ENCODE measurements at regions not wholly inside any gene's neighbourhood (a gene's known extent, or its start where the extent isn't known, plus 50 kb on each side); places are given as distances from the start of the nearest gene placed in this dataset.
A peak's percentile ranks its signal among the peaks of the same experiment; 100 is the strongest.
"Not testable (repeated sequence)": the region's sequence is repeated elsewhere in the genome, so short reads cannot be mapped to it uniquely, and the experiment has no call there.

GRCh38 chr7:46613116-46613515 lies 692.0 kb upstream of the IGFBP3 start:
- no peaks in the 10 kb centered on the region for H3K36me3 ChIP-seq (ENCODE audit: control insufficient read depth in 2 of 2, insufficient read depth in 2 of 2, low read length in 2 of 2)
- no peak overlapping the region for H3K27ac ChIP-seq (ENCODE audit: low read length)
- H3K4me3 ChIP-seq (ENCODE audit: low read length in 2 of 2) = no peak overlapping the region
- H3K27me3 ChIP-seq (ENCODE audit: control insufficient read depth in 1 of 2, insufficient read depth in 2 of 2, low read length in 2 of 2) = no peaks in the 10 kb centered on the region
- H3K9me3 ChIP-seq (ENCODE audit: control insufficient read depth in 2 of 2, low read length in 2 of 2) = no peaks in the 10 kb centered on the region
- no peak overlapping the region for H3K9ac ChIP-seq (ENCODE audit: low read length in 2 of 2)
- H3K4me1 ChIP-seq (ENCODE audit: control insufficient read depth, insufficient read depth, low read length) = peaks cover 2% of the 10 kb centered on the region

GRCh38 chr7:46611508-46611907 lies 690.4 kb upstream of the IGFBP3 start:
- H3K4me3 ChIP-seq (ENCODE audit: low read length in 2 of 2) = no peak overlapping the region
- peaks cover 2% of the 10 kb centered on the region for H3K4me1 ChIP-seq (ENCODE audit: control insufficient read depth, insufficient read depth, low read length)
- H3K27ac ChIP-seq (ENCODE audit: low read length) = no peak overlapping the region
- no peaks in the 10 kb centered on the region for H3K9me3 ChIP-seq (ENCODE audit: control insufficient read depth in 2 of 2, low read length in 2 of 2)
- H3K27me3 ChIP-seq (ENCODE audit: control insufficient read depth in 1 of 2, insufficient read depth in 2 of 2, low read length in 2 of 2) = no peaks in the 10 kb centered on the region
- no peaks in the 10 kb centered on the region for H3K36me3 ChIP-seq (ENCODE audit: control insufficient read depth in 2 of 2, insufficient read depth in 2 of 2, low read length in 2 of 2)
- no peak overlapping the region for H3K9ac ChIP-seq (ENCODE audit: low read length in 2 of 2)

GRCh38 chr7:46610746-46611145 lies 689.7 kb upstream of the IGFBP3 start:
- Histone ChIP-seq H3K27ac (ENCODE audit: low read length) (no peak overlapping the region), H3K36me3 (ENCODE audit: control insufficient read depth in 2 of 2, insufficient read depth in 2 of 2, low read length in 2 of 2) (no peaks in the 10 kb centered on the region), H3K4me1 (ENCODE audit: control insufficient read depth, insufficient read depth, low read length) (peaks cover 2% of the 10 kb centered on the region), H3K27me3 (ENCODE audit: control insufficient read depth in 1 of 2, insufficient read depth in 2 of 2, low read length in 2 of 2) (no peaks in the 10 kb centered on the region), H3K9me3 (ENCODE audit: control insufficient read depth in 2 of 2, low read length in 2 of 2) (no peaks in the 10 kb centered on the region), H3K9ac (ENCODE audit: low read length in 2 of 2) (no peak overlapping the region), H3K4me3 (ENCODE audit: low read length in 2 of 2) (no peak overlapping the region)

- Histone ChIP-seq H3K27me3 (ENCODE audit: control insufficient read depth in 1 of 2, insufficient read depth in 2 of 2, low read length in 2 of 2) (no peaks in the 10 kb centered on the region), H3K4me1 (ENCODE audit: control insufficient read depth, insufficient read depth, low read length) (peaks cover 18% of the 10 kb centered on the region), H3K27ac (ENCODE audit: low read length) (no peak overlapping the region), H3K9me3 (ENCODE audit: control insufficient read depth in 2 of 2, low read length in 2 of 2) (no peaks in the 10 kb centered on the region), H3K36me3 (ENCODE audit: control insufficient read depth in 2 of 2, insufficient read depth in 2 of 2, low read length in 2 of 2) (no peaks in the 10 kb centered on the region), H3K9ac (ENCODE audit: low read length in 2 of 2) (no peak overlapping the region), H3K4me3 (ENCODE audit: low read length in 2 of 2) (no peak overlapping the region)
These were observed 686.1 kb upstream of the IGFBP3 start for GRCh38 chr7:46607176-46607575.

GRCh38 chr7:46606761-46607160 lies 685.7 kb upstream of the IGFBP3 start:
- Histone ChIP-seq H3K9ac (ENCODE audit: low read length in 2 of 2) (no peak overlapping the region), H3K27me3 (ENCODE audit: control insufficient read depth in 1 of 2, insufficient read depth in 2 of 2, low read length in 2 of 2) (no peaks in the 10 kb centered on the region), H3K27ac (ENCODE audit: low read length) (no peak overlapping the region), H3K4me1 (ENCODE audit: control insufficient read depth, insufficient read depth, low read length) (peaks cover 18% of the 10 kb centered on the region), H3K9me3 (ENCODE audit: control insufficient read depth in 2 of 2, low read length in 2 of 2) (no peaks in the 10 kb centered on the region), H3K4me3 (ENCODE audit: low read length in 2 of 2) (no peak overlapping the region), H3K36me3 (ENCODE audit: control insufficient read depth in 2 of 2, insufficient read depth in 2 of 2, low read length in 2 of 2) (no peaks in the 10 kb centered on the region)

GRCh38 chr7:46604241-46604661 lies 683.2 kb upstream of the IGFBP3 start:
- no peaks in the 10 kb centered on the region for H3K36me3 ChIP-seq (ENCODE audit: control insufficient read depth in 2 of 2, insufficient read depth in 2 of 2, low read length in 2 of 2)
- peak overlapping the region; percentile 14 to 22 for H3K4me3 ChIP-seq (ENCODE audit: low read length in 2 of 2)
- no peak overlapping the region for H3K9ac ChIP-seq (ENCODE audit: low read length in 2 of 2)
- H3K27ac ChIP-seq (ENCODE audit: low read length) = peak overlapping the region; percentile 87
- H3K27me3 ChIP-seq (ENCODE audit: control insufficient read depth in 1 of 2, insufficient read depth in 2 of 2, low read length in 2 of 2) = no peaks in the 10 kb centered on the region
- H3K4me1 ChIP-seq (ENCODE audit: control insufficient read depth, insufficient read depth, low read length) = peaks cover 16% of the 10 kb centered on the region
- H3K9me3 ChIP-seq (ENCODE audit: control insufficient read depth in 2 of 2, low read length in 2 of 2) = no peaks in the 10 kb centered on the region

- H3K27me3 ChIP-seq (ENCODE audit: control insufficient read depth in 1 of 2, insufficient read depth in 2 of 2, low read length in 2 of 2) = no peaks in the 10 kb centered on the region
- peak overlapping the region; percentile 87 for H3K27ac ChIP-seq (ENCODE audit: low read length)
These were observed 682.7 kb upstream of the IGFBP3 start for GRCh38 chr7:46603780-46604179.

GRCh38 chr7:46603296-46603752 lies 682.3 kb upstream of the IGFBP3 start:
- H3K9me3 ChIP-seq (ENCODE audit: control insufficient read depth in 2 of 2, low read length in 2 of 2) = no peaks in the 10 kb centered on the region
- peak overlapping the region; percentile 87 for H3K27ac ChIP-seq (ENCODE audit: low read length)
- peak overlapping the region; percentile 36 to 42 for H3K9ac ChIP-seq (ENCODE audit: low read length in 2 of 2)
- no peaks in the 10 kb centered on the region for H3K27me3 ChIP-seq (ENCODE audit: control insufficient read depth in 1 of 2, insufficient read depth in 2 of 2, low read length in 2 of 2)
- no peaks in the 10 kb centered on the region for H3K36me3 ChIP-seq (ENCODE audit: control insufficient read depth in 2 of 2, insufficient read depth in 2 of 2, low read length in 2 of 2)
- H3K4me1 ChIP-seq (ENCODE audit: control insufficient read depth, insufficient read depth, low read length) = peaks cover 16% of the 10 kb centered on the region
- H3K4me3 ChIP-seq (ENCODE audit: low read length in 2 of 2) = peak overlapping the region in 1 of 2 donors; percentile 22

More at GRCh38 chr7:46603780-46604179, 682.7 kb upstream of the IGFBP3 start:
- H3K4me3 ChIP-seq (ENCODE audit: low read length in 2 of 2) = peak overlapping the region in 1 of 2 donors; percentile 22
- H3K9me3 ChIP-seq (ENCODE audit: control insufficient read depth in 2 of 2, low read length in 2 of 2) = no peaks in the 10 kb centered on the region
- H3K9ac ChIP-seq (ENCODE audit: low read length in 2 of 2) = peak overlapping the region in 1 of 2 donors; percentile 36
- peaks cover 16% of the 10 kb centered on the region for H3K4me1 ChIP-seq (ENCODE audit: control insufficient read depth, insufficient read depth, low read length)
- no peaks in the 10 kb centered on the region for H3K36me3 ChIP-seq (ENCODE audit: control insufficient read depth in 2 of 2, insufficient read depth in 2 of 2, low read length in 2 of 2)

GRCh38 chr7:46600340-46600739 lies 679.3 kb upstream of the IGFBP3 start:
- Histone ChIP-seq H3K36me3 (ENCODE audit: control insufficient read depth in 2 of 2, insufficient read depth in 2 of 2, low read length in 2 of 2) (no peaks in the 10 kb centered on the region), H3K9ac (ENCODE audit: low read length in 2 of 2) (no peak overlapping the region), H3K4me3 (ENCODE audit: low read length in 2 of 2) (no peak overlapping the region), H3K27me3 (ENCODE audit: control insufficient read depth in 1 of 2, insufficient read depth in 2 of 2, low read length in 2 of 2) (no peaks in the 10 kb centered on the region), H3K9me3 (ENCODE audit: control insufficient read depth in 2 of 2, low read length in 2 of 2) (no peaks in the 10 kb centered on the region), H3K27ac (ENCODE audit: low read length) (no peak overlapping the region), H3K4me1 (ENCODE audit: control insufficient read depth, insufficient read depth, low read length) (peaks cover 16% of the 10 kb centered on the region)

GRCh38 chr7:46594831-46595230 lies 673.8 kb upstream of the IGFBP3 start:
- not testable (repeated sequence) for H3K4me3 ChIP-seq (ENCODE audit: low read length in 2 of 2); H3K27ac ChIP-seq (ENCODE audit: low read length); H3K9ac ChIP-seq (ENCODE audit: low read length in 2 of 2)

GRCh38 chr7:46590918-46591905 lies 670.1 kb upstream of the IGFBP3 start:
- H3K27ac ChIP-seq (ENCODE audit: low read length); H3K36me3 ChIP-seq (ENCODE audit: control insufficient read depth in 2 of 2, insufficient read depth in 2 of 2, low read length in 2 of 2): not testable (repeated sequence)

More at GRCh38 chr7:46594831-46595230, 673.8 kb upstream of the IGFBP3 start:
- not testable (repeated sequence) for H3K36me3 ChIP-seq (ENCODE audit: control insufficient read depth in 2 of 2, insufficient read depth in 2 of 2, low read length in 2 of 2); H3K27me3 ChIP-seq (ENCODE audit: control insufficient read depth in 1 of 2, insufficient read depth in 2 of 2, low read length in 2 of 2); H3K9me3 ChIP-seq (ENCODE audit: control insufficient read depth in 2 of 2, low read length in 2 of 2); H3K4me1 ChIP-seq (ENCODE audit: control insufficient read depth, insufficient read depth, low read length)

More at GRCh38 chr7:46590918-46591905, 670.1 kb upstream of the IGFBP3 start:
- H3K4me1 ChIP-seq (ENCODE audit: control insufficient read depth, insufficient read depth, low read length); H3K4me3 ChIP-seq (ENCODE audit: low read length in 2 of 2); H3K9ac ChIP-seq (ENCODE audit: low read length in 2 of 2); H3K9me3 ChIP-seq (ENCODE audit: control insufficient read depth in 2 of 2, low read length in 2 of 2); H3K27me3 ChIP-seq (ENCODE audit: control insufficient read depth in 1 of 2, insufficient read depth in 2 of 2, low read length in 2 of 2): not testable (repeated sequence)
